Vagina (tissue), 2 donors: ENCODE measurements at regions not wholly inside any gene's neighbourhood (a gene's known extent, or its start where the extent isn't known, plus 50 kb on each side); places are given as distances from the start of the nearest gene placed in this dataset.

ENCODE experiments used
- CTCF ChIP-seq, 3 experiments: fragments of 450-650 bp in 2 of 3; fragments of 200-600 bp in 1 of 3; sonication (generic) in 1 of 3; IDR thresholded peaks; one replicate each; pipeline ENCODE4 v1.5.1; 2017 to 2019; ENCODE audit warnings: antibody characterized with exemption in 3 of 3, mild to moderate bottlenecking in 2 of 3, moderate library complexity in 2 of 3
- POLR2A ChIP-seq, 2 donors: fragments of 450-650 bp; IDR thresholded peaks; one replicate each; pipeline ENCODE4 v1.6.1; 2017; ENCODE audit warnings: antibody characterized with exemption in 2 of 2, mild to moderate bottlenecking in 2 of 2, moderate library complexity in 2 of 2
- POLR2AphosphoS5 ChIP-seq, 2 donors: sonication (generic); formaldehyde crosslinking; IDR thresholded peaks; one replicate each; pipeline ENCODE4 v1.9.0; 2017; ENCODE audit warnings: antibody characterized with exemption in 2 of 2, mild to moderate bottlenecking in 2 of 2, low read depth in 1 of 2; ENCODE audit not compliant: insufficient read depth in 1 of 2

GRCh38 chr4:32824336-32824735, 2104.2 kb downstream of the PCDH7 start:
- TF ChIP-seq POLR2A (IDR thresholded peaks at IDR 0.05) (no peak), CTCF (IDR thresholded peaks at IDR 0.05) (no peak), POLR2AphosphoS5 (IDR thresholded peaks at IDR 0.05; ENCODE audit: insufficient read depth in 1 of 2, low read depth in 1 of 2) (no peak)
